Upper lobe of right lung (tissue), 1 donor: ENCODE measurements at regions not wholly inside any gene's neighbourhood (a gene's known extent, or its start where the extent isn't known, plus 50 kb on each side); places are given as distances from the start of the nearest gene placed in this dataset.

ENCODE experiments used
- ATAC-seq: fragments of 200-7000 bp; cut with Tn5 transposase; one replicate; pipeline ENCODE4 v1.9.1; 2020; ENCODE audit warnings: mild to moderate bottlenecking, moderate library complexity
- DNase-seq: peaks from one replicate; pipeline ENCODE4 v3.0.0-alpha.2; 2020
- H3K27ac ChIP-seq: fragments of 200-600 bp; one replicate; pipeline ENCODE4 v1.8.0; 2022
- H3K27me3 ChIP-seq: fragments of 200-600 bp; one replicate; pipeline ENCODE4 v1.8.0; 2022; ENCODE audit warnings: mild to moderate bottlenecking
- H3K36me3 ChIP-seq: fragments of 200-600 bp; one replicate; pipeline ENCODE4 v1.8.0; 2022
- H3K4me1 ChIP-seq: fragments of 200-600 bp; one replicate; pipeline ENCODE4 v1.8.0; 2022
- H3K4me3 ChIP-seq: fragments of 200-600 bp; one replicate; pipeline ENCODE4 v1.8.0; 2022; ENCODE audit warnings: mild to moderate bottlenecking
- H3K9me3 ChIP-seq: fragments of 200-600 bp; one replicate; pipeline ENCODE4 v1.8.0; 2022
- CTCF ChIP-seq: fragments of 200-600 bp; IDR thresholded peaks from one replicate; pipeline ENCODE4 v1.8.0; 2022; ENCODE audit warnings: antibody characterized with exemption
- intact Hi-C: fragments of 100-400 bp; cut with DNase I; formaldehyde crosslinking; loops from one replicate; pipeline ENCODE4 v1.11.0; 2022
- donor health status: DM: no; HTN: yes; CAD: no; lungs with severe emphysema.

DNA sequence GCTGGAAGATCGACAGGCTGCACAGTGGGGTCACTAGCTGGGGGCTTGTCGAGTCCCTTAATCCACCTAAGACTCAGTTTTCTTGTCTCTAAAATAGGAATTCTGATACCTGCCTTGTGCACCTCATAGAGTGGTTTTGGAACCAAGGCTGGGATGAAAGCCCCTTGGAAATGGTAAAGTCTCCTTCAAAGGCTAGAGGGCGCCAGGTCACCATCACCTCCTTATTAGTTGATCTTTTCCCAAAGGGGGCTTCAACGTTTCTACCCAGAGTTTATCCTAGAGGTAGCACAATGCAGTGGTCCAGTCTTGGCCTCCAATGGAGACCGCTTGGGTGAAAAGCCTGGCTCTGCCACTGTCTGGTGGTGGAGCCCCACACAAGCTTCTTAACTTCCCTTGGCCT is 158.2 kb downstream of the AIPL1 start:
- no peaks in the 10 kb centered on the region for H3K27me3 ChIP-seq
- intact Hi-C loops: no loop called here
- H3K36me3 ChIP-seq: no peaks in the 10 kb centered on the region
- no peak for ATAC-seq
- H3K4me1 ChIP-seq: no peaks in the 10 kb centered on the region
- DNase-seq: no peak
- no peak for TF ChIP-seq CTCF
- no peak overlapping the region for H3K4me3 ChIP-seq
- H3K9me3 ChIP-seq: no peaks in the 10 kb centered on the region
- H3K27ac ChIP-seq: no peak overlapping the region

GRCh38 chr17:6274310-6274709 is 160.6 kb downstream of the AIPL1 start:
- no peaks in the 10 kb centered on the region for H3K27me3 ChIP-seq
- no peaks in the 10 kb centered on the region for H3K9me3 ChIP-seq
- DNase-seq (no peak), ATAC-seq (no peak)
- no peak overlapping the region for H3K4me3 ChIP-seq
- H3K27ac ChIP-seq: no peak overlapping the region
- no peak for TF ChIP-seq CTCF
- intact Hi-C loops: no loop called here
- H3K36me3 ChIP-seq: no peaks in the 10 kb centered on the region
- no peaks in the 10 kb centered on the region for H3K4me1 ChIP-seq

- ATAC-seq: no peak
- no peak for TF ChIP-seq CTCF
- Histone ChIP-seq H3K36me3 (no peaks in the 10 kb centered on the region), H3K9me3 (no peaks in the 10 kb centered on the region), H3K27me3 (no peaks in the 10 kb centered on the region), H3K4me3 (no peak overlapping the region), H3K27ac (no peak overlapping the region), H3K4me1 (no peaks in the 10 kb centered on the region)
- no peak for DNase-seq
- intact Hi-C loops: no loop called here
Measured at GRCh38 chr17:6269478-6269877, 165.4 kb downstream of the AIPL1 start.

GRCh38 chr17:6261466-6261865 is 173.5 kb downstream of the AIPL1 start:
- TF ChIP-seq CTCF: no peak
- no peaks in the 10 kb centered on the region for H3K4me1 ChIP-seq
- DNase-seq (no peak), ATAC-seq (no peak)
- intact Hi-C loops: no loop called here
- no peaks in the 10 kb centered on the region for H3K36me3 ChIP-seq
- peaks cover 5% of the 10 kb centered on the region for H3K27me3 ChIP-seq
- H3K4me3 ChIP-seq: no peak overlapping the region
- H3K9me3 ChIP-seq: no peaks in the 10 kb centered on the region
- no peak overlapping the region for H3K27ac ChIP-seq

- Histone ChIP-seq H3K4me1 (no peaks in the 10 kb centered on the region), H3K4me3 (no peak overlapping the region), H3K36me3 (no peaks in the 10 kb centered on the region), H3K27ac (no peak overlapping the region), H3K27me3 (peaks cover 5% of the 10 kb centered on the region), H3K9me3 (no peaks in the 10 kb centered on the region)
- ATAC-seq (no peak), DNase-seq (no peak)
- no peak for TF ChIP-seq CTCF
- intact Hi-C loops: no loop called here
Measured at GRCh38 chr17:6259899-6260298, 175.0 kb downstream of the AIPL1 start.

DNA sequence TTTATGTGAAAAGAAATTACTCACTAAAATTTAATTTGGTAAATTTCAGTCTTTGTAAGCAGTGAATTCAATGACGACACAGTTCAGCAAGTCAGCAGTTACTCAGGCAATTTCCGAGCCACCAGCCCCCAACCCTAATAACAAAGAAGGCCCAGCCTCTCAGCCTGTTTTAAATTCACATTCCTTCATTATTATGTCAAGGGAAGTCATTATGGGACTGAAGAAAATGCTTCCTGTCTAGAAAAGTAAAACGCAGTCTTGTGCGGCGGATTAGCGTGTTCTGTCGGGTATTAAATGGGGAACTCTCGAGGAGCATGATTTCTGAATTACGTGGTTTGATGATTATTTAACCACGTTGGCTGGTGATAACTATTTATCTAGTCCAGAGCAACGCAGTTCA is 177.6 kb downstream of the AIPL1 start:
- Histone ChIP-seq H3K27me3 (peaks cover 3% of the 10 kb centered on the region), H3K4me3 (no peak overlapping the region), H3K27ac (no peak overlapping the region), H3K4me1 (no peaks in the 10 kb centered on the region), H3K9me3 (no peaks in the 10 kb centered on the region), H3K36me3 (no peaks in the 10 kb centered on the region)
- intact Hi-C loops: no loop called here
- ATAC-seq (no peak), DNase-seq (no peak)
- TF ChIP-seq CTCF: no peak
